ENCODE measurements at regions not wholly inside any gene's neighbourhood (a gene's known extent, or its start where the extent isn't known, plus 50 kb on each side); places are given as distances from the start of the nearest gene placed in this dataset.

DNA sequence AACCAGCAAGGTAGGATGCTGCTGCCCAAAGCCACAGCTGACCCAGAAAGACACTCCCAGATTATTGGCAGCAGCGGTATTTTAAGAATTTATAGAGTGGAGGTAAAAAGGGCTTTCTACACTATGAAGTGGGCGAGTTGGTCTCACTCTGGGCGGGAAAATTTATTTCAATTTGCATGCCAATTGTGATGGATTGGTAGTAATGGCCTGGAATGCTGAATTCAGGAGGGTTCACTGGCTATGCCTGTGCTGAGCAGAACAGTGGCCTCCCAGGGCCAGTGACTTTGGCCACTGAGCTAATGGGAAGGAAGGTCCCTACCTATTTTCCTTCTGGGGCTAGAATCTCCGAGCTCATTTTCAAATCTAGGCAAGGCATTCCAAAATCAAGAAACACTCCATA is 243.5 kb downstream of the TSHZ3 start (continued):
- no peak for TF ChIP-seq JUNB (IDR thresholded peaks at IDR 0.05; ENCODE audit: unreplicated experiment)
- no peak for TF ChIP-seq ZNF331 (CRISPR knock-in tag; IDR thresholded peaks at IDR 0.05; ENCODE audit: low read depth)
- no peak for TF ChIP-seq ZNF114 (CRISPR knock-in tag; IDR thresholded peaks at IDR 0.05)
- no peak for TF ChIP-seq NANOG (IDR thresholded peaks at IDR 0.05; ENCODE audit: borderline replicate concordance)
- no peak for TF ChIP-seq STAT1 (IDR thresholded peaks at IDR 0.05; ENCODE audit: unreplicated experiment)
- TF ChIP-seq, protein P1, sequence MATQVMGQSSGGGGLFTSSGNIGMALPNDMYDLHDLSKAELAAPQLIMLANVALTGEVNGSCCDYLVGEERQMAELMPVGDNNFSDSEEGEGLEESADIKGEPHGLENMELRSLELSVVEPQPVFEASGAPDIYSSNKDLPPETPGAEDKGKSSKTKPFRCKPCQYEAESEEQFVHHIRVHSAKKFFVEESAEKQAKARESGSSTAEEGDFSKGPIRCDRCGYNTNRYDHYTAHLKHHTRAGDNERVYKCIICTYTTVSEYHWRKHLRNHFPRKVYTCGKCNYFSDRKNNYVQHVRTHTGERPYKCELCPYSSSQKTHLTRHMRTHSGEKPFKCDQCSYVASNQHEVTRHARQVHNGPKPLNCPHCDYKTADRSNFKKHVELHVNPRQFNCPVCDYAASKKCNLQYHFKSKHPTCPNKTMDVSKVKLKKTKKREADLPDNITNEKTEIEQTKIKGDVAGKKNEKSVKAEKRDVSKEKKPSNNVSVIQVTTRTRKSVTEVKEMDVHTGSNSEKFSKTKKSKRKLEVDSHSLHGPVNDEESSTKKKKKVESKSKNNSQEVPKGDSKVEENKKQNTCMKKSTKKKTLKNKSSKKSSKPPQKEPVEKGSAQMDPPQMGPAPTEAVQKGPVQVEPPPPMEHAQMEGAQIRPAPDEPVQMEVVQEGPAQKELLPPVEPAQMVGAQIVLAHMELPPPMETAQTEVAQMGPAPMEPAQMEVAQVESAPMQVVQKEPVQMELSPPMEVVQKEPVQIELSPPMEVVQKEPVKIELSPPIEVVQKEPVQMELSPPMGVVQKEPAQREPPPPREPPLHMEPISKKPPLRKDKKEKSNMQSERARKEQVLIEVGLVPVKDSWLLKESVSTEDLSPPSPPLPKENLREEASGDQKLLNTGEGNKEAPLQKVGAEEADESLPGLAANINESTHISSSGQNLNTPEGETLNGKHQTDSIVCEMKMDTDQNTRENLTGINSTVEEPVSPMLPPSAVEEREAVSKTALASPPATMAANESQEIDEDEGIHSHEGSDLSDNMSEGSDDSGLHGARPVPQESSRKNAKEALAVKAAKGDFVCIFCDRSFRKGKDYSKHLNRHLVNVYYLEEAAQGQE (IDR thresholded peaks at IDR 0.05; ENCODE audit: unreplicated experiment), result no peak

- Mint-ChIP-seq H3K9me3 (no peaks in the 10 kb centered on the region), H3K4me1 (peaks cover 54% of the 10 kb centered on the region), H3K27ac (no peak overlapping the region), H3K27me3 (ENCODE audit: insufficient read depth, low read depth, poor library complexity) (no peaks in the 10 kb centered on the region), H3K36me3 (ENCODE audit: low read depth) (no peaks in the 10 kb centered on the region), H3K4me3 (no peak overlapping the region)
- DNase-seq (ENCODE audit: low spot score) (no peak), ATAC-seq (no peak)
- Histone ChIP-seq H3K9me2 (ENCODE audit: insufficient read depth) (no peaks in the 10 kb centered on the region; the same call in 1 of the 2 replicates), H4K20me1 (replicated peaks; ENCODE audit: insufficient read depth) (no peaks in the 10 kb centered on the region), H3K27me3 (ENCODE audit: insufficient read depth) (no peaks in the 10 kb centered on the region), H2AFZ (peak overlapping the region; percentile 47; the same call in 1 of the 2 replicates), H3F3A (replicated peaks; ENCODE audit: low read depth) (no peaks in the 10 kb centered on the region), H3K4me2 (no peak overlapping the region), H3K4me1 (ENCODE audit: insufficient read depth) (peaks cover 32% of the 10 kb centered on the region), H3K4me3 (no peak overlapping the region), H3K27ac (ENCODE audit: low read depth) (no peak overlapping the region), H3K79me2 (replicated peaks; ENCODE audit: insufficient read depth) (no peaks in the 10 kb centered on the region), H3K36me3 (ENCODE audit: insufficient read depth) (no peaks in the 10 kb centered on the region)
- TF ChIP-seq JUNB (IDR thresholded peaks at IDR 0.05; ENCODE audit: unreplicated experiment) (no peak), POLR2AphosphoS5 (IDR thresholded peaks at IDR 0.05; ENCODE audit: low read depth) (no peak), CREB1 (CRISPR knock-in tag; IDR thresholded peaks at IDR 0.05; ENCODE audit: low read depth) (no peak), ZNF114 (CRISPR knock-in tag; IDR thresholded peaks at IDR 0.05) (no peak), EZH2 (IDR thresholded peaks at IDR 0.05; ENCODE audit: low read depth, unreplicated experiment) (no peak), ZNF331 (CRISPR knock-in tag; IDR thresholded peaks at IDR 0.05; ENCODE audit: low read depth) (no peak), STAT1 (IDR thresholded peaks at IDR 0.05; ENCODE audit: unreplicated experiment) (no peak), ZNF462 (CRISPR knock-in tag; IDR thresholded peaks at IDR 0.05) (no peak), NANOG (IDR thresholded peaks at IDR 0.05; ENCODE audit: borderline replicate concordance) (no peak), EZH2phosphoT487 (IDR thresholded peaks at IDR 0.05; ENCODE audit: unreplicated experiment) (no peak)
- TF ChIP-seq, protein P2, sequence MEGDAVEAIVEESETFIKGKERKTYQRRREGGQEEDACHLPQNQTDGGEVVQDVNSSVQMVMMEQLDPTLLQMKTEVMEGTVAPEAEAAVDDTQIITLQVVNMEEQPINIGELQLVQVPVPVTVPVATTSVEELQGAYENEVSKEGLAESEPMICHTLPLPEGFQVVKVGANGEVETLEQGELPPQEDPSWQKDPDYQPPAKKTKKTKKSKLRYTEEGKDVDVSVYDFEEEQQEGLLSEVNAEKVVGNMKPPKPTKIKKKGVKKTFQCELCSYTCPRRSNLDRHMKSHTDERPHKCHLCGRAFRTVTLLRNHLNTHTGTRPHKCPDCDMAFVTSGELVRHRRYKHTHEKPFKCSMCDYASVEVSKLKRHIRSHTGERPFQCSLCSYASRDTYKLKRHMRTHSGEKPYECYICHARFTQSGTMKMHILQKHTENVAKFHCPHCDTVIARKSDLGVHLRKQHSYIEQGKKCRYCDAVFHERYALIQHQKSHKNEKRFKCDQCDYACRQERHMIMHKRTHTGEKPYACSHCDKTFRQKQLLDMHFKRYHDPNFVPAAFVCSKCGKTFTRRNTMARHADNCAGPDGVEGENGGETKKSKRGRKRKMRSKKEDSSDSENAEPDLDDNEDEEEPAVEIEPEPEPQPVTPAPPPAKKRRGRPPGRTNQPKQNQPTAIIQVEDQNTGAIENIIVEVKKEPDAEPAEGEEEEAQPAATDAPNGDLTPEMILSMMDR (conservative IDR thresholded peaks at IDR 0.05; ENCODE audit: low read depth in 2 of 2), result no peak
- TF ChIP-seq, protein P3, sequence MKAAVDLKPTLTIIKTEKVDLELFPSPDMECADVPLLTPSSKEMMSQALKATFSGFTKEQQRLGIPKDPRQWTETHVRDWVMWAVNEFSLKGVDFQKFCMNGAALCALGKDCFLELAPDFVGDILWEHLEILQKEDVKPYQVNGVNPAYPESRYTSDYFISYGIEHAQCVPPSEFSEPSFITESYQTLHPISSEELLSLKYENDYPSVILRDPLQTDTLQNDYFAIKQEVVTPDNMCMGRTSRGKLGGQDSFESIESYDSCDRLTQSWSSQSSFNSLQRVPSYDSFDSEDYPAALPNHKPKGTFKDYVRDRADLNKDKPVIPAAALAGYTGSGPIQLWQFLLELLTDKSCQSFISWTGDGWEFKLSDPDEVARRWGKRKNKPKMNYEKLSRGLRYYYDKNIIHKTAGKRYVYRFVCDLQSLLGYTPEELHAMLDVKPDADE (IDR thresholded peaks at IDR 0.05), result no peak
Observed at GRCh38 chr19:31104451-31104850, 244.8 kb downstream of the TSHZ3 start.
